ENCODE measurements at regions not wholly inside any gene's neighbourhood (a gene's known extent, or its start where the extent isn't known, plus 50 kb on each side); places are given as distances from the start of the nearest gene placed in this dataset.
"Not testable (repeated sequence)": the region's sequence is repeated elsewhere in the genome, so short reads cannot be mapped to it uniquely, and the experiment has no call there.

DNA sequence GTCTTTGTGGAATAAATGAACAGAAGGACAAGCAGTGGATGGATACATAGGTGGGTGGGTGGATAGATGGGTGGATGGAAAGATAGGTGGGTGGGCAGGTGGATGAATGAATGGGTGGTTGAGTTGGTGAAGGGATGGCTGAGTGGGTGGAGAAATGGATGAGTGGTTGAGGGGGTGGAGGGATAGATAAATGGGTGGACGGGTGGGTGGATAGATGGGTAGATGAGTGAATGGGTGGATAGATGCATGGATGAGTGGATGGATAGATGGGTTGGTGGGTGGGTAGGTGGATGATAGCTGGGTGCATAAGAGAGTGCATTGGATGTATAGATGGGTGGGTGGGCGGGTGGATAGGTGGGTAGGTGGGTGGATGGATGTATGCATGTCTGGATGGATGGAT is 63.5 kb downstream of the UNC93B1 start:
- DNase-seq (ENCODE audit: low read depth), result not testable (repeated sequence)

DNA sequence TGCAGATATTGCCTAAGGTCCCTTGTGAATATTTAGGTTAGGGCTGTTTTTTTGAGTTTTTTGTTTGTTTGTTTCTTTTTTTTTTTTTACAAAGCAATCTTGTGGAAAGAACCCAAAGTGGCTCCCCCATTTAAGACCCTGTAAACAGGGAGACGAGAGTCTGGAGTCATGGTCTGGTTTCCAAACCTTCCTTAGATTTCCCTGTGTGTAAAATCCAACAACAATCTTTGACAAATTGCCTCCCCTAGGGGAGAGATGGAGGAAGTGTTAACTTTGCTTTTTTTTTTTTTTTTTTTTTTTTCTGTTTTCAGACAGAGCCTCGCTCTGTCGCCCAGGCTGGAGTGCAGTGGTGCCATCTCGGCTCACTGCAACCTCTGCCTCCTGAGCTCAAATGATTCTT is 64.9 kb downstream of the UNC93B1 start:
- not testable (repeated sequence) for DNase-seq (ENCODE audit: low read depth)

DNA sequence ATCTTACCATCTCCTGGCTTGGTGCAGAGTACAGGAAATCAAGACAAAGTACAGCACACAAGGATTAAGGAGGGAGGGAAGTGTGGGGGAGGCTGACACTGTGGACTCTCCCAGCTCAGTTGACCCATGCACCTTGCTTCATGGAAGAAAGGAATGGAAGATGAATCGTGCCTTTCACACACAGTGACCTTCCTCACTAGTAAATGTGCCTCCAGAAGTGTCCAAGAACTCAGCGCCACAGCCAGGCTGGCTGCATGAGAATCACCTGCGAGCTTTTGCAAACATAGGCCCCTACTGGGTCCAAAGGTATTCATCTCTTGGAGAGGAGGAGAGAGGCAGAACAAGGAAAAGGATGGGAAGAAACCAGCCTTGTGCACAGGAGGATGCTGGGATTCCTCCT is 65.5 kb downstream of the UNC93B1 start:
- not testable (repeated sequence) for DNase-seq (ENCODE audit: low read depth)

DNA sequence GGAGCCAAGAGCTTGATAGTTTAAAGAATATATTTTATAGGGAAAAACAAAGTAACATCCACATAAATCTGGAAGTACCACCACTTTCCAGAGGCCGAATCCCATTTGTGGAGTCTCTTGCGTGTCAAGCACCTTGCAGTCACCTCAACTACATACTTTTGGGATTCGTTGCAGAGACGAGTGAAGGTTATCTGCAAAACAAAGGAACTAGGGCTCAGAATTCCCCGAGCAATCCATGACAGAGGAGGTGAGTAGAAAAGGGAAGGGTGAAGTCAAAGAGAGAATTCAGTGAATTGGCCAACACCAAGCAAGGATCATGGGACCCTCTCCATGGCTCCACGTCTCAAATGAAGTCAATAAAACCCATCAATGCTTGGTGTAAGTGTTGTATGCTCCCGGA is 80.3 kb downstream of the UNC93B1 start:
- not testable (repeated sequence) for DNase-seq (ENCODE audit: low read depth)

DNA sequence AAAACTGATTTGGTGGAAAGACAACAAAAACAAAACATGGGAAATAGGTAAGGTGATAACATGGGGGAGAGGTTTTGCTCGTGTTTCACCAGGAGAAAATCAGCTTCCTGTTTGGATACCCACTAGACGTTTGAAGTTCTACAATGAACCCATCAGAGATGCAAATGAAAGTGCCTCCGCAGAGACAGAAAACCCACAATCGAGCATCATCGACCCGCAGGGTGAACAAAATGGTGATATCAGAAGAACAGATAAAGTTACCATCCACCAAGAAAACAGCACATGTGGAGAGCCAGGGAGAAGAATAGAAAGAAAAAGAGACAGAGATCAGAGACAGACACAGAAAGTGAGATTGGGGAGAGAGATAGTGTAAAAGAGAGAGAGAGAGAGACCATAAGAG is 83.4 kb downstream of the UNC93B1 start:
- DNase-seq (ENCODE audit: low read depth), result peak; percentile 19

DNA sequence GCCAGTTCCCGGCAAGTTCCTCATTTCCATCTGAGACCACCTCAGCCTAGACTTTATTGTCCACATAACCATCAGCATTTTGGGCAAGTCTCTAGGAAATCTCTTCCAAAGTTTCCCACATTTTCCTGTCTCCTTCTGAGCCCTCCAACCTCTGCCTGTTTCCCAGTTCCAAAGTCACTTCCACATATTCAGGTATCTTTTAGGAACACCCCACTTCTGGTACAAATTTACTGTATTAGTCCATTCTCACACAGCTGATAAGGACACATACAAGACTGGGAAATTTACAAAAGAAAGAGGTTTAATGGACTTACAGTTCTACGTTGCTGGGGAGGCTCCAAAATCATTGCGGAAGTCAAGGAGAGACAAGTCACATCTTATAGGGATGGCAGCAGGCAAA is 91.7 kb downstream of the UNC93B1 start:
- not testable (repeated sequence) for DNase-seq (ENCODE audit: low read depth)

DNA sequence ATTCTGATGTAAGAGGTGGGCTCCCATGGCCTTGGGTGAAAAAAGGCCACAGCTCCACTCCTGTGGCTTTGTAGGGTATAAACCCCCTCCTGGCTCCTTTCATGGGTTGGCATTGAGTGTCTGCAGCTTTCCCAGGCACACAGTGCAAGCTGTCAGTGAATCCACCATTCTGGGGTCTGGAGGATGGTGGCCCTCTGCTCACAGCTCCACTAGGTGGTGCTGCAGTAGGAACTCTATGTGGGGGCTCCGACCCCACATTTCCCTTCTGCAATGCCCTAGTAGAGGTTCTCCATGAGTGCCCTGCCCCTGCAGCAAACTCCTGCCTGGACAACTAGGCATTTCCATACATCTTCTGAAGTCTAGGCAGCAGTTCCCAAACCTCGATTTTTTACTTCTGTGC is 92.7 kb downstream of the UNC93B1 start:
- not testable (repeated sequence) for DNase-seq (ENCODE audit: low read depth)

DNA sequence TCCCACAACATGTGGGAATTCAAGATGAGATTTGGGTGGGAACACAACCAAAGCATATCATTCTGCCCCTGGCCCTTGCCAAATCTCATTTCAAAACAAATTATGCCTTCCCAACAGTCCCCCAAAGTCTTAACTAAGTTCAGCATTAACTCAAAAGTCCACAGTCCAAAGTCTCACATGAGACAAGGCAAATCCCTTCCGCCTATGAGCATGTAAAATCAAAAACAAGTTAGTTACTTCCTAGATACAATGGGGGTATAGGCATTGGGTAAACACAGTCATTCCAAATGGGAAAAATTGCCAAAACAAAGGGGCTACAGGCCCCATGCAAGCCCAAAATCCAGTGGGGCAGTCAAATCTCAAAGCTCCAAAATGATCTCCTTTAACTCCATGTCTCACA is 93.1 kb downstream of the UNC93B1 start:
- DNase-seq (ENCODE audit: low read depth), result not testable (repeated sequence)

DNA sequence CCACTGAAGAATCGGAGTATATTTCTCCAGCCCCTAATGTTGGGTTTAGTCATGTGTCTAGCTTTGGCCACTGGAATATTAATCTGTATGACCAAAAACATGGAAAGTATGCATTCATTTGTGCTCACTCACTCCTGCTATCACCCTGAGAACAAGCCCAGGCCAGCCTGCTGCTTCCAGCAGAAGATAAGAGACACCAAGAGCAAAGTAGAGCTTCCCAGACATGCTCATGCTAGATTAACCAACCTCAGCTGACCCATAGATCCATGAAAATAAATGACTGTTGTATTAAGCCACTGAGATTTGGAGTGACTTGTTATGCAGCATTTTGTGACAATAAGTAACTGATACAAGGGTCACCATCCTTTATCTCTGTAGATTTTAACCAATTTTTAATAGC is 96.9 kb downstream of the UNC93B1 start:
- DNase-seq (ENCODE audit: low read depth), result not testable (repeated sequence)

DNA sequence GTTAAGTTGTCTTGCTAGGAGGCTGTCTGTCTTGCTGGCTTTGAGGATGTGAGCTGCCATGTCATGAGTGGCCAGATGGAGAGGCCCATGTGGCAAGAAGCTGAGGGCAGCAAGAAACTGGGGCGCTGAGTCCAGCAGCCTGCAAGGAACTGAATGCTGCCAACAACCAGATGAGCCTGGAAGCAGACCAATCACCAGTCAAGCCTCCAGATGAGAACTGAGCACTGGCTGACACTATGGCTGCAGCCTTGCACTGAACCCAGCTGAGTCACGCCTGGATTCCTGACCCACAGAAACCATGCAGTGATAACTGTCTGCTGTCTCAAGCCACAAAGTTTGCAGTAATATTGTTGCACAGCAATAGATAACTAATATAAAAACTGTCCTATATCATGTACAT is 104.4 kb downstream of the UNC93B1 start:
- not testable (repeated sequence) for DNase-seq (ENCODE audit: low read depth)

DNA sequence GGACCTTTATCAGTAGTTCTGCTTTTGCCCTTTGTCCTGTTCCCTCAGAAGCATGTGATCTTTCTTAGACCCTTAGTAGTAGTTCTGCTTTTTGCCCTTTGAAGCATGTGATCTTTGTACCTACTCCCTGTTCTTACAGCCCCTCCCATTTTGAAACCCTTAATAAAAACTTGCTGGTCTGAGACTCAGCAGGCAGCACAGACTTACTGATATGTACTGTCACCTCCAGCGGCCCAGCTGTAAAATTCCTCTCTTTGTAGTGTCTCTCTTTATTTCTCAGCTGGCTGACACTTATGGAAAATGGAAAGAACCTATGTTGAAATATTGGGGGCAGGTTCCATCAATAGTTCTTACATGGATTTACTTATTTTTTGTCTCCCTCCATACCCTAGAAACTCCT is 110.4 kb downstream of the UNC93B1 start:
- not testable (repeated sequence) for DNase-seq (ENCODE audit: low read depth)

DNA sequence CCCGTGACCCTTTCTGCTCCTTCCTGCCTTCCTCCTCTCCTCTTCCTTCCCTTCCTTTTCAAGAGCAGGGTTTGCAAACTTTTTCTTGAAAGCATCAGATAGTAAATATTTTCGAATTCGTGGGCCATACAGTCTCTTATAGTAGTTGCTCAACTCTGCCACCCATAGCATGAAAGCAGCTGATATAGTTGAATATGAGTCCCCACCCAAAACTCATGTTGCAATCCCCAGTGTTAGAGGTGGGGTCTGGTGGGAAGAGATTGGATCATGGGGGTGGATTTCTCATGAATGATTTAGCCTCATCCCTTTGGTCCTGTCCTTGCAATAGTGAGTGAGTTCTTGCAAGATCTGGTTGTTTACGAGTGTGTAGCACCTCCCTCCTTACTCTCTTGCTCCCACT is 114.3 kb downstream of the UNC93B1 start:
- DNase-seq (ENCODE audit: low read depth), result not testable (repeated sequence)

DNA sequence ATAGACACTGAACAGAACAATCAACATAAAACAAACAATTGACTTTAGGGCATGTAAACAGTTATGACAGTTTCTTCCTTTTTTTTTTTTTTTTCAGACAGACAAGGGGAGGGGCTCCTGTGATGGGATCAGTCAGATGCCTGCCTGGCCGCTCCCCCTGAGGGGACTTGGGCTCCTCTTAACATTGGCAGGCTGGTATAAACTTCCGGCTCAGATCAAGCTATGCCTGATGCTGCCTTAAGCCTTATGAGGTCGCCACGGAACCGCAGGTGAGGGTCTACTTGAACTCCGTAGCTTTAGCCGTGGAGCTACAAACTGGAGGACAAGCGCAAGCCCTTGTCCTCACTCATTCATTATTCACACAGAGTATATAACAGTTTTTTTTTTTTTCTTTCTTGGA is 115.8 kb downstream of the UNC93B1 start:
- DNase-seq (ENCODE audit: low read depth), result not testable (repeated sequence)

DNA sequence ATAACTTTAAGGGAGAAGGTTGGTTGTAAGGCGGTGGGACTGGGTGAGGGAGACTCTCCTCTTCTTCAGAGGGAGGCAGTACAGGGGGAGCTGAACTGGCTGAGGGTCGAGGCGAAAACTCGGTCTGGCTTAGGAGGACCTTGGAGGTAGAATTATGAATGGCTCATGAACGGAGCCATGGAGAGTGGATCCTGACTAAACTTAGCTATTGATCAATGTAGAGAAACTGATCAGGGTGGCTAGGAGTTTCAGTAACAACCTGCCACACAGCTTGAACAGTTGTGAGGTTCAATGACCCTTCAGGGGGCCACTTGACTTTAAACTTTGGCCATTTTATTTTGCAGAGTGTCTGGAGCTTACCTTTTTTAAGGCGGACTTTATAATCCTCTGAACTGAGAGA is 117.2 kb downstream of the UNC93B1 start:
- DNase-seq (ENCODE audit: low read depth), result not testable (repeated sequence)

DNA sequence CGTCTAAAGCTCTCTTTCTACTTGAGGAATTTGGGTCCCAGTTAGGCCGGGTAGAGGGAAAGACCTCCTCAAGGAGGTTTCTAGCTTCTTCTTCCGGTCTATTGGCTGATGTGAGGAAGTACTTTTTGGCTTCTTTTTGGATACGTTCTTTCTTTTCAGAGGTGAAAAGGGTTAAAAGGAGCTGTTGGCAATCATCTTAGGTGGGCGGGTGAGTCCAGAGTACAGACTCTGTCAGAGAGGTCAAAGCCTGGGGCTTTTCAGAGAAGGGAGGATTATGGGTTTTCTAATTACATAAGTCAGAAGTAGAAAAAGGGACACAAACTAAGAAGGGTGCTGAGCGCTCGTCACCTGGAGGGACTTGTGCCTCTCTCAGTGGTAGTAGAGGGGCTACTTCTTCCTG is 117.7 kb downstream of the UNC93B1 start:
- not testable (repeated sequence) for DNase-seq (ENCODE audit: low read depth)

DNA sequence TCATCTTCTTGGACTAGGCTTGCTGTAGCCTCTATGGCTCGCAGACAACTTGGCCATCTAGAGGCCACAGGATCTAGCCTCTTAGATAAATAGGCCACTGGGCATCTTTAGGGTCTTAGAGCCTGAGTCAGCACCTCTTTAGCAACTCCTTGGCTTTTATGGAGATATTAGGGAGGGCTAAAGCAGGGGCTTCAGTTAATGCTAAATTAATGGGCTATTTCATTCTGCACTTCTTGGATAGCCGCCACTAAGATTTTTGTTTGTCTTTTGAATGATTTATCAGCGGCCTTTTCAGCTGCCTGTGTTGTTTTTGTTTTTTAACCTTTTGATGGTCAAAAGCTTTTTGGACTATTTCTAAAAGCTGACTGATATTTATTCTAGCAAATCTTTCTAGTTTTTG is 118.3 kb downstream of the UNC93B1 start:
- DNase-seq (ENCODE audit: low read depth), result not testable (repeated sequence)

DNA sequence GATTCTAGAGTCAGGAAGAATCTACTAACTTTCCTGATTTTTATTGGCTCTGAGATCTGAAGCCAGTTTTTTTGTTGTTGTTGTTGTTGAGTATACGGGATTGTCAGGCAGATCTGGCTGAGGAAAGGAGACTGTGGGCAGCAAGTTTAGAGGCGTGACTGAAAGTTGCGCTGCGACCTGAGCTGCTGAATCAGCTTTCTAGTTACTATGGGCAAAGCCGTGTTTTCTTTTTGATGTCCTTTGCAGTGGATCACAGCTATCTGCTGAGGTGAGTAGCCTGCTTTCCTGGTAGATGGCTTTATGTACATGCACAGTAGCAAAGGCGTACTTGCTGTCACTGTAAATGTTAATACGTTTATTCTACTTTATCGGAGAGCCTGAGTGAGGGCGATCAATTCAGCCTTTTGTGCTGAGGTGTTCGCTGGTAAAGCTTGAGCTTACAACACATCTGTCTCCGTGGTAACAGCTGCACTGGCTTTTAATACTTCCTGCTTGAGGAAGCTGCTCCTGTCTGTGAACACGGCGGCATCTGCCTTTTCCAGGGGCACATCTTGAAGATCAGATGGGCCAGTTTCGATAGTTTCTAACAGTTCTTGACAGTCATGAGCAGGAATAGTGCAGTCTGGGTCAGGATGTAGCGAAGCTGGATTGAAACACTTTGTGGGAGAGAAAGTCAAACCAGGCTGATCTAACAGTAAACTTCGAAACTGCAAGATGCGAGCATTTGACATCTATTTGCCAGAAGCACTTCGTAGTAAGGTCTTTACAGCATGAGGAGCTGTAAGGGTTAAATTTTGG is 118.9 kb downstream of the UNC93B1 start:
- peak; percentile 24 for DNase-seq (ENCODE audit: low read depth)

DNA sequence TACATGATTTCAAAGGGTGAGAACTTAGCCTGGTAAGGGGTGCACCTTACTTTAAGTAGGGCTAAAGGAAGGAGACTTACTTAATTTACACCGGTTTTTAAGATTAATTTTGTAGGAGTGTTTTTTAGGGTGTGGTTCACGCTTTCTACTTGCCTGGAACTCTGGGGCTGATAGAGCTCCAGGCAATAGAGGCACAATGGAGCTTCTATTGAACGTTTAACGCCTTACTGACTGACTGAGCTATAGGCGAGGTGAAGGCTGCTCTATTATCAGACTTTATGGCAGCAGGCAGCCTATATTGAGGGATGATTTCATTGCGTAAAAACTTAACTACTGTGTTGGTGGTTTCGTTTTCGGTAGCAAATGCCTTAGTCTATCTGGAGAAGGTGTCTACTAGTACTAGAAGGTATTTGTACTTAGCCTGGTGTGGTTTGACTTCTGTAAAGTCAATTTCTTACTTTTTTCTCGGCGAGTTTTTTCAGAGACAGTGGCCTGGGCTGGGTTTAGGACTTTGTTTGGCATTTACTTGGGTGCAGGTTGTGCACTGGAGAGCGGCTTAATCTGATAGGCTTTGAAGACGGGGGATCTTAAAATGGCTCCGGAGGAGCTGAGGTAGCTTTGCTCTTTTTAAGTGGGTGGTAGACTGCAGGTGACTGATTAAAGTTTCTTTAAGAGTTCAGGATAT is 119.7 kb downstream of the UNC93B1 start:
- DNase-seq (ENCODE audit: low read depth), result not testable (repeated sequence)

DNA sequence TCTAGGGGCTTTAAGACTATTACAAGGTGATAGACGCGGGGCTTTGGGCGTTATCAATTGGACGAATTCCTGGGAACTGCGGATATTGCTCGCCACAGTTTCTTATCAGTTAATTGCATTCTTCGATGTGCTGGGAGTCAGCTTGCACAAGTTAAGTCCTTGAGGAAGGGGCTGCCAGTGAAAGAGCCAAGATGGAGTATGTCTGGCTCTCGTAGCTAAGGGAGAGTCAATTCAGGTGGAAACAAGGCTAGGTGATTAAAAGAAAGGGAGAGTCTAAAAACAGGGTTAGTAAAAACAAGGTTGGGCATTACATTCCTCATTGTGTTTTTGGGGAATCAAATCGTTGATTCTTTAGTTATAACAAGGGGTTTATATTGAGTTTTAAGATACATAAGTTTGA is 121.6 kb downstream of the UNC93B1 start:
- DNase-seq (ENCODE audit: low read depth), result not testable (repeated sequence)

DNA sequence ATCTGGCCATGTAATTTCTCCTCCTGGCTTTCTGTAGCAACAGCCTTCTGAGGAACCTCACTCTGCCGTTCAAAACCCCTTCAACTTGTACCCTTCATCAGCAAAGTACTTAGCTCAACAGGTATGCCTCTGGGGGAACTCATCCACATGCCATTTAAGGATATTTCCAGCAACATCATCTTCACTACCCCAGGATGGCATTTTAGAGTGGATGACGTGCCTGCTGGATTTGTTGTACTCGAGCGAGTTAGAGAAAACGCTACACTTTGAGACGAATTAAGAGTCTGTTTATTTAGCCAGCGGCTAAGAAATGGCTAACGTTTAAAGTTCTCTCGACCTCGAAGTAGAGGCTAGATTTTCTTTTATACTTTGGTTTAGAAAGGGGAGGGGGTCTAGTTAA is 122.1 kb downstream of the UNC93B1 start:
- not testable (repeated sequence) for DNase-seq (ENCODE audit: low read depth)

DNA sequence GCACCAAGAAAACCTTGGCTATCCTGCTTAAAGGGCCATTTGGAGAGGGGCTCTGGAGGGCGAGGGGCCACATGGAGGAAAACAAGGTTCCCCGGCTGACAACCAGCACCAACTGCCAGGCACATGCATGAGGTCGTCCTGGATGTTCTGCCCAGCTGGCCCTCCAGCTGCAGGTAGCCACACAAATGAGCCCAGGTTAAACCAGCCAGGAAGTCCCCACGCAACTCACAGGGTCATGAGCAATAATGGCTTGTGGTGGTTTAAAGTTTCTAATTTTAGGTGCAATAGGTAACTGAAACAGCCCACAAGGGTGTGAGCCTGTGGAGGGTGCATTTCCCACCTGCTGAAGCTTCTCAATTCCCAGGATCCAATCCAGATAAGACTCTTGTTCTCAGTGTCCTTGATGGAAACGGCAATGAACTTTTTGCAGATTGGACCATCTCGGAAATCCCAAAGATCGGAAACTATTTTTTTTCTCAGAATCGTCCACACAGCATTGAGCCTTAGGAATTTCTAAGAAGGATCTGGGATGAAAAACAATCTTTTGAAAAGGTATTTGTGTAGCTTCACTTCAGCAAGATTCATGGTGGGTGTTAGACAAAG is 123.2 kb downstream of the UNC93B1 start:
- not testable (repeated sequence) for DNase-seq (ENCODE audit: low read depth)

DNA sequence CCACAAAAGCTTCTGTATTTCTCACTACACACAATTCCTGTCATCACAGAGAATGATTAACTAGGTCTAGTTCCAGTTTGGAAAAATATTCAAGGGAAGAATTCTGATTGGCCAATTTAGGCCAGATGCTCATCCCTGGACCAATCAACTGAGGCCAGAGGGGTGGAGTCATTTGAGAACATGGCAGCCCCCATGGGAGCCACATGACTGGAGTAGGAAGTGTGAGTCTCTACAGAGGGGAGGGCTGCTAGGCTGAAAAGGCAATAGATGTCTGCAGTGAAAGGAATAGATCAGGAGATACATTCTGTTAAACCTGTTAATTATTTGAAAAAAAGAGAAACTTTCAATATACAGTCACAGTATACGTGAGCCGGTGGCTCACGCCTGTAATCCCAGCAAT is 125.2 kb downstream of the UNC93B1 start:
- DNase-seq (ENCODE audit: low read depth), result not testable (repeated sequence)

DNA sequence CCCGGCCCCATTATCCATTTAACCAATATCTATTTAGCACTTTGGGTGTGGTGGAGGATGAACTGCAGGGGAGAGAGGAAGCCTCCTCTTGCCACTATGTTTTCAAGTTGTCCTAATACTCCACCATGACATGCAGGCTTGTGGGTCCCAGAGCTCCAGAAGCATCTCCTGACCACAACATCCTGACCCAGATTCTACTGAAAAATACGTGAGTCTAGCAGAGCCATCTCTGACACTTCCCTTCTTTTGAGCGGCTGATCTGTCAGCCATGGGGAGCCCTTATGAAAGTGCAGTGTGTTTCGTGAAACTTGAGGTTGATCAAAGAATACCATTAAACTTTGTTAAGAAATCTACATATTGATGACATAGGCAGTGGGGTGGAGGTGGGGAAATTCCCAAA is 126.6 kb downstream of the UNC93B1 start:
- DNase-seq (ENCODE audit: low read depth), result not testable (repeated sequence)
